Epithelial cell of esophagus (primary cell): ENCODE measurements at regions not wholly inside any gene's neighbourhood (a gene's known extent, or its start where the extent isn't known, plus 50 kb on each side); places are given as distances from the start of the nearest gene placed in this dataset.
A peak's percentile ranks its signal among the peaks of the same experiment; 100 is the strongest.
"Not testable (repeated sequence)": the region's sequence is repeated elsewhere in the genome, so short reads cannot be mapped to it uniquely, and the experiment has no call there.

ENCODE experiments used
- DNase-seq: peaks from one replicate; pipeline ENCODE4 v3.0.0; 2010; ENCODE audit warnings: low read depth
- H3K4me3 ChIP-seq: 2 replicates; pipeline ENCODE4 v1.5.1; 2011; ENCODE audit warnings: mild to moderate bottlenecking, low read length, control low read depth
- CTCF ChIP-seq: IDR thresholded peaks from 2 replicates; pipeline ENCODE4 v1.5.1; 2011; ENCODE audit warnings: low read depth, mild to moderate bottlenecking, low read length, control low read depth, inconsistent platforms; ENCODE audit not compliant: insufficient read depth; ENCODE audit errors: missing control alignments

GRCh38 chr6:90887764-90888163, 300.9 kb upstream of the MAP3K7 start:
- TF ChIP-seq CTCF: no peak
- no peak for DNase-seq
- H3K4me3 ChIP-seq: no peak overlapping the region

GRCh38 chr6:90885611-90886056, 298.8 kb upstream of the MAP3K7 start:
- DNase-seq: peak; percentile 50
- no peak for TF ChIP-seq CTCF
- H3K4me3 ChIP-seq: no peak overlapping the region

- DNase-seq, H3K4me3 ChIP-seq: not testable (repeated sequence)
These were observed 298.3 kb upstream of the MAP3K7 start for GRCh38 chr6:90885137-90885536.

- H3K4me3 ChIP-seq: no peak overlapping the region
- no peak for TF ChIP-seq CTCF
- no peak for DNase-seq
These were observed 290.7 kb upstream of the MAP3K7 start for GRCh38 chr6:90877616-90878015.

- no peak for TF ChIP-seq CTCF
- H3K4me3 ChIP-seq: no peak overlapping the region
- DNase-seq: no peak
These were observed 288.1 kb upstream of the MAP3K7 start for GRCh38 chr6:90874931-90875330.

GRCh38 chr6:90872981-90873380, 286.1 kb upstream of the MAP3K7 start:
- TF ChIP-seq CTCF: no peak
- no peak for DNase-seq
- H3K4me3 ChIP-seq: no peak overlapping the region

GRCh38 chr6:90870561-90870960, 283.7 kb upstream of the MAP3K7 start:
- no peak for TF ChIP-seq CTCF
- peak; percentile 24 for DNase-seq
- no peak overlapping the region for H3K4me3 ChIP-seq

- no peak overlapping the region for H3K4me3 ChIP-seq
- DNase-seq: no peak
- no peak for TF ChIP-seq CTCF
These were observed 281.8 kb upstream of the MAP3K7 start for GRCh38 chr6:90868656-90869055.
